K562 (cell line): ENCODE measurements at regions not wholly inside any gene's neighbourhood (a gene's known extent, or its start where the extent isn't known, plus 50 kb on each side); places are given as distances from the start of the nearest gene placed in this dataset.

ENCODE experiments used
- ATAC-seq: fragments of 200-7000 bp; cut with Tn5 transposase; 3 replicates; pipeline ENCODE4 v1.9.1; 2020; ENCODE audit warnings: moderate library complexity
- BruUV-seq: library from RNA; stranded (reverse); fragments of 400-500 nt; replicated peaks from 2 replicates; lab custom pipeline; 2021; lab: Mats Ljungman, UMichigan
- CTCF ChIA-PET: fragments of 300-600 bp; formaldehyde crosslinking; extraction: SDS; loops from one replicate; lab custom pipeline; 2021; ENCODE audit warnings: low intra/inter-chr PET ratio; lab: Yijun Ruan, JAX
- POLR2A ChIA-PET: fragments of 300-600, 350-650 bp; sonication (Branson Sonifier 250); formaldehyde crosslinking; extraction: SDS; loops from one replicate; lab custom pipeline; 2021; ENCODE audit warnings: antibody characterized with exemption, inconsistent platforms; lab: Yijun Ruan, JAX
- DNase-seq, 4 experiments: peaks; one replicate each; pipeline versions ENCODE4 v3.0.0 to v3.0.0-alpha.2; 2011 to 2018; ENCODE audit warnings: low spot score in 3 of 4, mixed read lengths in 3 of 4; ENCODE audit errors: extremely low read depth in 1 of 4
- FAIRE-seq: peaks from 2 replicates; lab custom pipeline; 2011; peaks lifted over from hg19 to GRCh38; lab: Jason Lieb, UNC
- H2AFZ ChIP-seq: 2 replicates; pipeline ENCODE4 v1.6.0; 2011; ENCODE audit warnings: low read depth, low read length, control low read depth, inconsistent platforms
- H3K27ac ChIP-seq: fragments of 200-600 bp; 3 replicates; pipeline ENCODE4 v1.8.0; 2011; ENCODE audit warnings: low read depth, mild to moderate bottlenecking, control low read depth, inconsistent platforms, low read length, moderate library complexity, mixed read lengths; ENCODE audit errors: extremely low read depth
- H3K27me3 ChIP-seq, 2 experiments: fragments of 300-600 bp in 1 of 2; 2 replicates in 1 of 2; 3 replicates in 1 of 2; pipeline versions ENCODE4 v1.6.0 to v1.8.0; 2011; ENCODE audit warnings: inconsistent platforms in 2 of 2, low read length in 2 of 2, mild to moderate bottlenecking in 1 of 2, mixed read lengths in 1 of 2, moderate library complexity in 1 of 2; ENCODE audit not compliant: control insufficient read depth in 2 of 2, insufficient read depth in 2 of 2
- H3K36me3 ChIP-seq: fragments of 300-600 bp; 3 replicates; pipeline ENCODE4 v1.8.0; 2011; ENCODE audit warnings: mild to moderate bottlenecking, low read length, inconsistent platforms; ENCODE audit not compliant: control insufficient read depth, insufficient read depth
- H3K4me1 ChIP-seq, 2 experiments: fragments of 200-600 bp in 1 of 2; replicated peaks in 1 of 2; 2 replicates in 1 of 2; 3 replicates in 1 of 2; pipeline versions ENCODE4 v1.5.1 to v1.8.0; 2011; ENCODE audit warnings: inconsistent platforms in 2 of 2, low read length in 2 of 2, mild to moderate bottlenecking in 1 of 2, mixed read lengths in 1 of 2, moderate library complexity in 1 of 2; ENCODE audit not compliant: control insufficient read depth in 2 of 2, insufficient read depth in 2 of 2
- H3K4me2 ChIP-seq: 2 replicates; pipeline ENCODE4 v1.6.1; 2011; ENCODE audit warnings: low read length, control low read depth, inconsistent platforms, mixed read lengths; ENCODE audit not compliant: insufficient read depth
- H3K4me3 ChIP-seq: fragments of 200-600 bp; sonication (generic), shearing (Covaris generic); 2 replicates; pipeline ENCODE4 v1.5.1; 2016; ENCODE audit warnings: control low read depth, inconsistent platforms
- H3K79me2 ChIP-seq: fragments of 200-600 bp; 3 replicates; pipeline ENCODE4 v1.8.0; 2011; ENCODE audit warnings: low read length, inconsistent platforms; ENCODE audit not compliant: control insufficient read depth, insufficient read depth
- H3K9ac ChIP-seq, 2 experiments: 2 replicates each; pipeline versions ENCODE4 v1.6.0 to v1.6.1; 2011; ENCODE audit warnings: low read depth in 2 of 2, low read length in 2 of 2, control low read depth in 1 of 2, inconsistent platforms in 1 of 2, mild to moderate bottlenecking in 1 of 2, mixed read lengths in 1 of 2; ENCODE audit not compliant: insufficient read depth in 1 of 2
- H3K9me1 ChIP-seq: one replicate; pipeline ENCODE4 v1.6.0; 2011; ENCODE audit warnings: inconsistent platforms, mild to moderate bottlenecking, low read length, moderate library complexity; ENCODE audit not compliant: control insufficient read depth, insufficient read depth
- H3K9me3 ChIP-seq: replicated peaks from 2 replicates; pipeline ENCODE4 v1.5.1; 2011; ENCODE audit warnings: low read depth, low read length, inconsistent platforms; ENCODE audit not compliant: control insufficient read depth, insufficient read depth
- H4K20me1 ChIP-seq: replicated peaks from 2 replicates; pipeline ENCODE4 v1.6.1; 2011; ENCODE audit warnings: low read length, inconsistent platforms, mixed read lengths; ENCODE audit not compliant: control insufficient read depth, insufficient read depth
- HMGN3 ChIP-seq: IDR thresholded peaks from 2 replicates; pipeline ENCODE4 v1.6.1; 2011; ENCODE audit warnings: borderline replicate concordance, low read depth, mild to moderate bottlenecking, mixed read lengths, low read length; ENCODE audit not compliant: insufficient read length; ENCODE audit errors: extremely low read depth
- MGA ChIP-seq: fragments of 450-650 bp; IDR thresholded peaks from 2 replicates; pipeline ENCODE4 v1.6.1; 2016; ENCODE audit warnings: mild to moderate bottlenecking, moderate library complexity
- RBFOX2 ChIP-seq: fragments of 200-400 bp; formaldehyde crosslinking; IDR thresholded peaks from 2 replicates; pipeline ENCODE4 v1.6.1; 2017; ENCODE audit warnings: low read depth, mild to moderate bottlenecking, low read length, moderate library complexity
- RFX1 ChIP-seq: fragments of 450-650 bp; IDR thresholded peaks from 2 replicates; pipeline ENCODE4 v1.6.1; 2016; ENCODE audit warnings: mild to moderate bottlenecking, moderate library complexity
- ZNF143 ChIP-seq: sonication (generic); formaldehyde crosslinking; IDR thresholded peaks from 2 replicates; pipeline ENCODE4 v1.9.0; 2022; ENCODE audit warnings: mild to moderate bottlenecking, missing genetic modification reagents
- ZNF24 ChIP-seq: fragments of 450-650 bp; IDR thresholded peaks from 2 replicates; pipeline ENCODE4 v1.6.1; 2016
- ZNF263 ChIP-seq: sonication (generic); formaldehyde crosslinking; IDR thresholded peaks from 2 replicates; pipeline ENCODE4 v1.8.0; 2022; ENCODE audit warnings: mild to moderate bottlenecking, missing genetic modification reagents, borderline replicate concordance
- ZNF75A ChIP-seq: fragments of 450-650 bp; formaldehyde crosslinking; IDR thresholded peaks from 2 replicates; pipeline ENCODE4 v1.4.0; 2020; ENCODE audit warnings: mild to moderate bottlenecking
- WGBS: fragments of 100-300 bp; shearing (Covaris generic); methylation state at CpG from one replicate; pipeline ENCODE4 v1.1.6; 2016; ENCODE audit warnings: low coverage, mixed read lengths; ENCODE audit not compliant: insufficient coverage; ENCODE audit errors: missing lambda C conversion rate; 5-methylcytosine and 5-hydroxymethylcytosine counted together
- in situ Hi-C: fragments of 300-500 bp; cut with MboI; formaldehyde crosslinking; loops from 4 replicates; pipeline ENCODE4 v1.15.0; 2018; ENCODE audit warnings: inconsistent platforms, mixed read lengths
- intact Hi-C: fragments of 100-400 bp; cut with micrococcal nuclease; formaldehyde crosslinking; loops from 2 replicates; pipeline ENCODE4 v1.14.2; 2022

- Histone ChIP-seq H3K9me3 (no peaks in the 10 kb centered on the region), H4K20me1 (no peaks in the 10 kb centered on the region), H3K27me3 (peaks cover 2 to 21% of the 10 kb centered on the region in 2 experiments; a peak in 2 of 5 replicates), H3K79me2 (no peaks in the 10 kb centered on the region), H3K27ac (no peak overlapping the region), H3K4me2 (no peak overlapping the region), H3K9me1 (no peaks in the 10 kb centered on the region), H3K4me1 (no peaks in the 10 kb centered on the region), H3K9ac (no peak overlapping the region), H2AFZ (no peak overlapping the region), H3K36me3 (no peaks in the 10 kb centered on the region), H3K4me3 (no peak overlapping the region)
- WGBS: 7% methylated on average over 6 of the region's 6 CpGs
- intact Hi-C loops (no loop called here), in situ Hi-C loops (no loop called here)
- FAIRE-seq (no peak), ATAC-seq (no peak), DNase-seq (no peak)
- ChIA-PET CTCF (no interaction called here), POLR2A (no interaction called here)
- BruUV-seq: no TSS peak
- TF ChIP-seq RBFOX2 (no peak), RFX1 (no peak), ZNF143 (no peak), HMGN3 (no peak), MGA (no peak), ZNF263 (CRISPR knock-in tag) (no peak), ZNF75A (CRISPR knock-in tag) (no peak), ZNF24 (no peak)
These were observed 288.0 kb upstream of the PITRM1 start for GRCh38 chr10:3460420-3461128.
